ENCODE measurements at regions not wholly inside any gene's neighbourhood (a gene's known extent, or its start where the extent isn't known, plus 50 kb on each side); places are given as distances from the start of the nearest gene placed in this dataset.

GRCh38 chr1:89472253-89472652 is 52.4 kb upstream of the LRRC8B start:
- no peak overlapping the region for H3K27ac ChIP-seq
- TF ChIP-seq CTCF (conservative IDR thresholded peaks at IDR 0.05) = no peak
- TF ChIP-seq ZFX (IDR thresholded peaks at IDR 0.05) = no peak

- TF ChIP-seq CTCF (conservative IDR thresholded peaks at IDR 0.05) (no peak), ZFX (IDR thresholded peaks at IDR 0.05) (no peak)
- H3K27ac ChIP-seq = no peak overlapping the region
These were observed 51.7 kb upstream of the LRRC8B start for GRCh38 chr1:89472886-89473417.

Data from C4-2B (cell line).